ENCODE measurements at regions not wholly inside any gene's neighbourhood (a gene's known extent, or its start where the extent isn't known, plus 50 kb on each side); places are given as distances from the start of the nearest gene placed in this dataset.

GRCh38 chr16:80147026-80147655 lies 393.7 kb upstream of the DYNLRB2 start:
- intact Hi-C loops (cut with micrococcal nuclease; ENCODE audit: unreplicated experiment) = no loop called here
- no TSS peak for BruUV-seq (replicated peaks)
- no peaks in the 10 kb centered on the region for H3K36me3 ChIP-seq (ENCODE audit: insufficient read depth, low read length, poor library complexity, severe bottlenecking)
- no peak overlapping the region for H3K27ac ChIP-seq (ENCODE audit: low read depth, low read length, poor library complexity, severe bottlenecking)
- DNase-seq (ENCODE audit: low spot score) = no peak
- H3K4me1 ChIP-seq (ENCODE audit: insufficient read depth, low read length, poor library complexity, severe bottlenecking) = no peaks in the 10 kb centered on the region
- H3K4me3 ChIP-seq (ENCODE audit: low read depth, low read length, poor library complexity, severe bottlenecking) = no peak overlapping the region
- POLR2A ChIA-PET (ENCODE audit: low non-redundant PET) = no interaction called here
- CTCF ChIA-PET = no interaction called here
- no peaks in the 10 kb centered on the region for H3K27me3 ChIP-seq (replicated peaks; ENCODE audit: insufficient read depth, low read depth, low read length, poor library complexity)
- TF ChIP-seq EZH2 (IDR thresholded peaks at IDR 0.05; ENCODE audit: borderline replicate concordance, low read depth, low read length, poor library complexity, severe bottlenecking) = no peak
- TF ChIP-seq, protein P1, sequence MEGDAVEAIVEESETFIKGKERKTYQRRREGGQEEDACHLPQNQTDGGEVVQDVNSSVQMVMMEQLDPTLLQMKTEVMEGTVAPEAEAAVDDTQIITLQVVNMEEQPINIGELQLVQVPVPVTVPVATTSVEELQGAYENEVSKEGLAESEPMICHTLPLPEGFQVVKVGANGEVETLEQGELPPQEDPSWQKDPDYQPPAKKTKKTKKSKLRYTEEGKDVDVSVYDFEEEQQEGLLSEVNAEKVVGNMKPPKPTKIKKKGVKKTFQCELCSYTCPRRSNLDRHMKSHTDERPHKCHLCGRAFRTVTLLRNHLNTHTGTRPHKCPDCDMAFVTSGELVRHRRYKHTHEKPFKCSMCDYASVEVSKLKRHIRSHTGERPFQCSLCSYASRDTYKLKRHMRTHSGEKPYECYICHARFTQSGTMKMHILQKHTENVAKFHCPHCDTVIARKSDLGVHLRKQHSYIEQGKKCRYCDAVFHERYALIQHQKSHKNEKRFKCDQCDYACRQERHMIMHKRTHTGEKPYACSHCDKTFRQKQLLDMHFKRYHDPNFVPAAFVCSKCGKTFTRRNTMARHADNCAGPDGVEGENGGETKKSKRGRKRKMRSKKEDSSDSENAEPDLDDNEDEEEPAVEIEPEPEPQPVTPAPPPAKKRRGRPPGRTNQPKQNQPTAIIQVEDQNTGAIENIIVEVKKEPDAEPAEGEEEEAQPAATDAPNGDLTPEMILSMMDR (conservative IDR thresholded peaks at IDR 0.05; ENCODE audit: low read depth, low read length) = no peak
- no peaks in the 10 kb centered on the region for H3K9me3 ChIP-seq (ENCODE audit: low read depth, low read length, poor library complexity, severe bottlenecking)

- Histone ChIP-seq H3K27ac (ENCODE audit: low read depth, low read length, poor library complexity, severe bottlenecking) (no peak overlapping the region), H3K4me3 (ENCODE audit: low read depth, low read length, poor library complexity, severe bottlenecking) (no peak overlapping the region), H3K36me3 (ENCODE audit: insufficient read depth, low read length, poor library complexity, severe bottlenecking) (no peaks in the 10 kb centered on the region), H3K9me3 (ENCODE audit: low read depth, low read length, poor library complexity, severe bottlenecking) (no peaks in the 10 kb centered on the region), H3K27me3 (replicated peaks; ENCODE audit: insufficient read depth, low read depth, low read length, poor library complexity) (no peaks in the 10 kb centered on the region), H3K4me1 (ENCODE audit: insufficient read depth, low read length, poor library complexity, severe bottlenecking) (no peaks in the 10 kb centered on the region)
- ChIA-PET CTCF (no interaction called here), POLR2A (ENCODE audit: low non-redundant PET) (no interaction called here)
- intact Hi-C loops (cut with micrococcal nuclease; ENCODE audit: unreplicated experiment) = no loop called here
- DNase-seq (ENCODE audit: low spot score) = no peak
- no TSS peak for BruUV-seq (replicated peaks)
- TF ChIP-seq EZH2 (IDR thresholded peaks at IDR 0.05; ENCODE audit: borderline replicate concordance, low read depth, low read length, poor library complexity, severe bottlenecking) = no peak
- TF ChIP-seq, protein P1 (conservative IDR thresholded peaks at IDR 0.05; ENCODE audit: low read depth, low read length) = no peak
Measured at GRCh38 chr16:80144191-80144590, 396.6 kb upstream of the DYNLRB2 start.

- H3K27ac ChIP-seq (ENCODE audit: low read depth, low read length, poor library complexity, severe bottlenecking) = no peak overlapping the region
- no peaks in the 10 kb centered on the region for H3K27me3 ChIP-seq (replicated peaks; ENCODE audit: insufficient read depth, low read depth, low read length, poor library complexity)
- TF ChIP-seq, protein P1 (conservative IDR thresholded peaks at IDR 0.05; ENCODE audit: low read depth, low read length) = no peak
- TF ChIP-seq EZH2 (IDR thresholded peaks at IDR 0.05; ENCODE audit: borderline replicate concordance, low read depth, low read length, poor library complexity, severe bottlenecking) = no peak
- no TSS peak for BruUV-seq (replicated peaks)
- intact Hi-C loops (cut with micrococcal nuclease; ENCODE audit: unreplicated experiment) = no loop called here
- no peaks in the 10 kb centered on the region for H3K36me3 ChIP-seq (ENCODE audit: insufficient read depth, low read length, poor library complexity, severe bottlenecking)
- no peak overlapping the region for H3K4me3 ChIP-seq (ENCODE audit: low read depth, low read length, poor library complexity, severe bottlenecking)
- H3K4me1 ChIP-seq (ENCODE audit: insufficient read depth, low read length, poor library complexity, severe bottlenecking) = no peaks in the 10 kb centered on the region
- DNase-seq (ENCODE audit: low spot score) = no peak
- POLR2A ChIA-PET (ENCODE audit: low non-redundant PET) = no interaction called here
- CTCF ChIA-PET = no interaction called here
- H3K9me3 ChIP-seq (ENCODE audit: low read depth, low read length, poor library complexity, severe bottlenecking) = no peaks in the 10 kb centered on the region
Measured at GRCh38 chr16:80142940-80143339, 397.9 kb upstream of the DYNLRB2 start.
